Neuronal stem cell (in vitro differentiated cells): ENCODE measurements at regions not wholly inside any gene's neighbourhood (a gene's known extent, or its start where the extent isn't known, plus 50 kb on each side); places are given as distances from the start of the nearest gene placed in this dataset.

Source experiments
- DNase-seq: peaks from one replicate; pipeline ENCODE4 v3.0.0-alpha.2; 2013; ENCODE audit warnings: low spot score
- H2AFZ ChIP-seq: one replicate; pipeline ENCODE4 v1.6.1; 2013; ENCODE audit warnings: mild to moderate bottlenecking, low read length, inconsistent platforms
- H2AK5ac ChIP-seq: 2 replicates; pipeline ENCODE4 v1.6.1; 2013; ENCODE audit warnings: low read depth, mild to moderate bottlenecking, inconsistent platforms, low read length, moderate library complexity, mixed read lengths
- H2BK120ac ChIP-seq: 2 replicates; pipeline ENCODE4 v1.6.1; 2013; ENCODE audit warnings: low read depth, mild to moderate bottlenecking, inconsistent platforms, low read length, moderate library complexity, mixed read lengths
- H2BK12ac ChIP-seq: one replicate; pipeline ENCODE4 v1.6.1; 2013; ENCODE audit warnings: low read length, inconsistent platforms
- H2BK15ac ChIP-seq: 2 replicates; pipeline ENCODE4 v1.6.1; 2013; ENCODE audit warnings: mild to moderate bottlenecking, low read length, inconsistent platforms, mixed read lengths
- H2BK5ac ChIP-seq: one replicate; pipeline ENCODE4 v1.6.1; 2013; ENCODE audit warnings: inconsistent platforms, mild to moderate bottlenecking, low read length, moderate library complexity
- H3K14ac ChIP-seq: one replicate; pipeline ENCODE4 v1.6.1; 2013; ENCODE audit warnings: low read length, inconsistent platforms
- H3K18ac ChIP-seq: 2 replicates; pipeline ENCODE4 v1.6.1; 2013; ENCODE audit warnings: low read length, inconsistent platforms
- H3K23ac ChIP-seq: 2 replicates; pipeline ENCODE4 v1.6.1; 2013; ENCODE audit warnings: low read depth, mild to moderate bottlenecking, mixed read lengths, low read length, inconsistent platforms; ENCODE audit not compliant: poor library complexity
- H3K27ac ChIP-seq: replicated peaks from 3 replicates; pipeline ENCODE4 v1.5.1; 2013; ENCODE audit warnings: low read length, inconsistent platforms
- H3K27me3 ChIP-seq, 3 experiments: 2 replicates each; pipeline ENCODE4 v1.6.1; 2013; ENCODE audit warnings: low read length in 3 of 3, mild to moderate bottlenecking in 2 of 3, inconsistent platforms in 1 of 3, low read depth in 1 of 3, mixed read lengths in 1 of 3, moderate library complexity in 1 of 3; ENCODE audit not compliant: control insufficient read depth in 3 of 3, insufficient read depth in 3 of 3
- H3K36me3 ChIP-seq, 2 donors: replicated peaks in 1 of 2; 2 replicates each; pipeline ENCODE4 v1.6.1; 2013; ENCODE audit warnings: low read length in 2 of 2; ENCODE audit not compliant: control insufficient read depth in 2 of 2, insufficient read depth in 2 of 2
- H3K4ac ChIP-seq: 2 replicates; pipeline ENCODE4 v1.6.1; 2013; ENCODE audit warnings: inconsistent platforms, mild to moderate bottlenecking, low read length, moderate library complexity
- H3K4me1 ChIP-seq, 2 donors: 1 replicate in 1 of 2; 2 replicates in 1 of 2; pipeline ENCODE4 v1.6.1; 2013; ENCODE audit warnings: low read length in 2 of 2, low read depth in 1 of 2; ENCODE audit not compliant: control insufficient read depth in 2 of 2, insufficient read depth in 1 of 2
- H3K4me2 ChIP-seq: one replicate; pipeline ENCODE4 v1.6.1; 2013; ENCODE audit warnings: mild to moderate bottlenecking, low read length, inconsistent platforms; ENCODE audit not compliant: insufficient read depth, poor library complexity, severe bottlenecking
- H3K4me3 ChIP-seq, 2 donors: 2 replicates each; pipeline ENCODE4 v1.5.1; 2013; ENCODE audit warnings: low read length in 2 of 2, mild to moderate bottlenecking in 2 of 2, inconsistent platforms in 1 of 2, moderate library complexity in 1 of 2
- H3K79me1 ChIP-seq: one replicate; pipeline ENCODE4 v1.6.1; 2013; ENCODE audit warnings: low read depth, mild to moderate bottlenecking, inconsistent platforms, low read length, moderate library complexity
- H3K9ac ChIP-seq: one replicate; pipeline ENCODE4 v1.6.1; 2013; ENCODE audit warnings: mild to moderate bottlenecking, low read depth, low read length, inconsistent platforms; ENCODE audit not compliant: poor library complexity
- H3K9me3 ChIP-seq, 2 donors: replicated peaks in 1 of 2; 2 replicates each; pipeline versions ENCODE3 to v1.6.1; 2013; ENCODE audit warnings: low read length in 2 of 2, mild to moderate bottlenecking in 2 of 2, inconsistent platforms in 1 of 2, low read depth in 1 of 2, mixed read lengths in 1 of 2, moderate library complexity in 1 of 2; ENCODE audit not compliant: control insufficient read depth in 2 of 2, insufficient read depth in 1 of 2
- H4K8ac ChIP-seq: one replicate; pipeline ENCODE4 v1.6.1; 2013; ENCODE audit warnings: low read depth, mild to moderate bottlenecking, inconsistent platforms, low read length, moderate library complexity
- H4K91ac ChIP-seq: one replicate; pipeline ENCODE4 v1.6.1; 2013; ENCODE audit warnings: low read length, low read depth, mild to moderate bottlenecking, inconsistent platforms; ENCODE audit not compliant: poor library complexity
- WGBS, 2 donors: extraction: QIAGEN DNeasy Blood & Tissue Kit; methylation state at CpG; one replicate each; pipeline ENCODE4 v1.1.7; 2013; ENCODE audit warnings: missing lambda C conversion rate in 2 of 2, mixed read lengths in 1 of 2; ENCODE audit not compliant: insufficient read length in 2 of 2, insufficient replicate concordance in 1 of 2; ENCODE audit errors: extremely low coverage in 2 of 2; 5-methylcytosine and 5-hydroxymethylcytosine counted together

GRCh38 chr12:102755266-102755665 lies 161.8 kb downstream of the PAH start:
- Histone ChIP-seq H2AFZ (no peak overlapping the region), H3K4me2 (no peak overlapping the region), H4K8ac (no peak overlapping the region), H3K9ac (no peak overlapping the region), H3K18ac (no peak overlapping the region), H3K4me3 (no peak overlapping the region), H4K91ac (no peak overlapping the region), H3K36me3 (no peaks in the 10 kb centered on the region), H3K79me1 (no peaks in the 10 kb centered on the region), H2BK120ac (no peak overlapping the region), H3K23ac (no peak overlapping the region), H2BK12ac (no peak overlapping the region), H3K27me3 (no peaks in the 10 kb centered on the region), H3K4ac (no peak overlapping the region), H2AK5ac (no peak overlapping the region), H2BK15ac (no peak overlapping the region), H3K27ac (no peak overlapping the region), H3K9me3 (no peaks in the 10 kb centered on the region), H3K4me1 (peaks cover 0 to 4% of the 10 kb centered on the region in 2 donors), H2BK5ac (no peak overlapping the region), H3K14ac (no peak overlapping the region)
- DNase-seq: no peak
- no CpG with 5 or more reads among the region's 3 CpGs for WGBS, 2 donors

GRCh38 chr12:102753802-102754201 lies 163.2 kb downstream of the PAH start:
- H3K27ac ChIP-seq: no peak overlapping the region
- H2BK5ac ChIP-seq: no peak overlapping the region
- DNase-seq: no peak
- H3K14ac ChIP-seq: no peak overlapping the region
- H3K79me1 ChIP-seq: no peaks in the 10 kb centered on the region
- no peak overlapping the region for H2AK5ac ChIP-seq
- no peak overlapping the region for H3K4me2 ChIP-seq
- no peaks in the 10 kb centered on the region for H3K9me3 ChIP-seq
- H3K9ac ChIP-seq: no peak overlapping the region
- whole genome bisulfite sequencing, 2 donors: no CpG with 5 or more reads among the region's 2 CpGs
- no peaks in the 10 kb centered on the region for H3K27me3 ChIP-seq
- no peak overlapping the region for H2BK120ac ChIP-seq
- no peak overlapping the region for H3K23ac ChIP-seq
- no peak overlapping the region for H3K4ac ChIP-seq
- no peak overlapping the region for H3K18ac ChIP-seq
- H2AFZ ChIP-seq: no peak overlapping the region
- peaks cover 0 to 4% of the 10 kb centered on the region in 2 donors for H3K4me1 ChIP-seq
- no peak overlapping the region for H2BK15ac ChIP-seq
- H4K91ac ChIP-seq: no peak overlapping the region
- no peaks in the 10 kb centered on the region for H3K36me3 ChIP-seq
- no peak overlapping the region for H3K4me3 ChIP-seq
- H2BK12ac ChIP-seq: no peak overlapping the region
- no peak overlapping the region for H4K8ac ChIP-seq

GRCh38 chr12:102748704-102749103 lies 168.3 kb downstream of the PAH start:
- no peak overlapping the region for H2AFZ ChIP-seq
- no peak overlapping the region for H2AK5ac ChIP-seq
- no peak overlapping the region for H2BK5ac ChIP-seq
- no peak overlapping the region for H3K4me2 ChIP-seq
- WGBS, 2 donors: no CpG with 5 or more reads among the region's 3 CpGs
- no peaks in the 10 kb centered on the region for H3K79me1 ChIP-seq
- no peak overlapping the region for H3K4me3 ChIP-seq
- no peaks in the 10 kb centered on the region for H3K36me3 ChIP-seq
- no peak overlapping the region for H3K23ac ChIP-seq
- no peaks in the 10 kb centered on the region for H3K4me1 ChIP-seq
- H4K8ac ChIP-seq: no peak overlapping the region
- H3K18ac ChIP-seq: no peak overlapping the region
- H3K9me3 ChIP-seq: no peaks in the 10 kb centered on the region
- no peak overlapping the region for H4K91ac ChIP-seq
- H3K27me3 ChIP-seq: no peaks in the 10 kb centered on the region
- H2BK120ac ChIP-seq: no peak overlapping the region
- no peak overlapping the region for H3K9ac ChIP-seq
- H3K14ac ChIP-seq: no peak overlapping the region
- no peak overlapping the region for H3K4ac ChIP-seq
- no peak overlapping the region for H2BK12ac ChIP-seq
- H2BK15ac ChIP-seq: no peak overlapping the region
- DNase-seq: no peak
- H3K27ac ChIP-seq: no peak overlapping the region

- H3K4ac ChIP-seq: no peak overlapping the region
- H4K91ac ChIP-seq: no peak overlapping the region
- no peaks in the 10 kb centered on the region for H3K9me3 ChIP-seq
- no peak overlapping the region for H2BK120ac ChIP-seq
- WGBS, 2 donors: no CpG with 5 or more reads among the region's 4 CpGs
- H2BK12ac ChIP-seq: no peak overlapping the region
- no peak overlapping the region for H3K27ac ChIP-seq
- H3K79me1 ChIP-seq: no peaks in the 10 kb centered on the region
- no peak overlapping the region for H2BK5ac ChIP-seq
- H3K4me3 ChIP-seq: no peak overlapping the region
- no peak overlapping the region for H2AK5ac ChIP-seq
- H3K4me2 ChIP-seq: no peak overlapping the region
- H2BK15ac ChIP-seq: no peak overlapping the region
- no peaks in the 10 kb centered on the region for H3K4me1 ChIP-seq
- no peaks in the 10 kb centered on the region for H3K36me3 ChIP-seq
- no peak overlapping the region for H3K23ac ChIP-seq
- H3K27me3 ChIP-seq: no peaks in the 10 kb centered on the region
- no peak overlapping the region for H2AFZ ChIP-seq
- no peak for DNase-seq
- no peak overlapping the region for H3K14ac ChIP-seq
- no peak overlapping the region for H3K18ac ChIP-seq
- no peak overlapping the region for H3K9ac ChIP-seq
- H4K8ac ChIP-seq: no peak overlapping the region
Observed at GRCh38 chr12:102746963-102747362, 170.1 kb downstream of the PAH start.
